ENCODE measurements at regions not wholly inside any gene's neighbourhood (a gene's known extent, or its start where the extent isn't known, plus 50 kb on each side); places are given as distances from the start of the nearest gene placed in this dataset.

DNA sequence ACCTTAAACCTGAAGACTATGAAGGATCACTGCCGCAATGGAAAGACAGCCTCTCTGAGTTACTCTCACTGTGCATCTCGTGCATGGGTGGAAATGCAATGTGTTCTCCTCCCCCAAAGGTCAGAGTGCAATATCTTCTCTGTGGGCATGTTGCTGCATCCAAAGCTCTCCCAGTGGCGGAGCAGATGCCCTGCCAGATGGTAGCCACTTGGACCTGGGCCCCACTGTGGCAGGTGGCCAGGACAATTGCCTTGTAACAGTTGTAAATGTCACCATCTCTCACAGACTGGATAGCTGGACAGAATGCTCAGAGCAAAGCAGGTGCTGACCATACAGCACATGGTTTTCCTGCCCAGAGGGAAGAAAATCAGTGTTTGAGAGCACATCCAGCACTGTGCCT, 542.0 kb downstream of the FAM181B start:
- no peak for ATAC-seq (ENCODE audit: low read depth)

More for the DNA sequence above, 542.0 kb downstream of the FAM181B start:
- no peaks in the 10 kb centered on the region for H3K9me1 ChIP-seq (ENCODE audit: insufficient read depth, low read length)
- intact Hi-C loops (cut with micrococcal nuclease) (no loop called here), dilution Hi-C loops (cut with HindIII; ENCODE audit: low sequenced_read_pairs, unreplicated experiment) (no loop called here), in situ Hi-C loops (cut with MboI; ENCODE audit: low sequenced_read_pairs) (no loop called here)
- no peak overlapping the region for H2BK15ac ChIP-seq (ENCODE audit: low read depth, low read length)
- peaks cover 7% of the 10 kb centered on the region for H3K9me3 ChIP-seq (ENCODE audit: control insufficient read depth, insufficient read depth, low read length)
- H3K56ac ChIP-seq (ENCODE audit: extremely low read depth, insufficient read depth, low read length), result no peak overlapping the region
- WGBS, 2 experiments (ENCODE audit: extremely low coverage in 2 of 2, insufficient read length in 1 of 2), result 60% methylated on average over 2 of the region's 3 CpGs; no CpG with 5 or more reads in 1 of the 2 experiments
- H3K4me3 ChIP-seq (ENCODE audit: insufficient read depth, low read depth, low read length), result no peak overlapping the region
- no peak overlapping the region for H3K9ac ChIP-seq (ENCODE audit: low read depth, low read length)
- no peak overlapping the region for H2BK120ac ChIP-seq (ENCODE audit: low read depth, low read length)
- no peak overlapping the region for H2AK9ac ChIP-seq (replicated peaks; ENCODE audit: low read depth, low read length, poor library complexity)
- no peak overlapping the region for H2AFZ ChIP-seq (replicated peaks; ENCODE audit: low read length, poor library complexity)
- H3K27me3 ChIP-seq (ENCODE audit: control insufficient read depth, insufficient read depth, low read length), result no peaks in the 10 kb centered on the region
- no peaks in the 10 kb centered on the region for H4K20me1 ChIP-seq (ENCODE audit: insufficient read depth, low read length)
- POLR2A ChIA-PET (ENCODE audit: unreplicated experiment), result no interaction called here
- no peak overlapping the region for H2BK20ac ChIP-seq (ENCODE audit: low read depth, low read length)
- H3K4me2 ChIP-seq (ENCODE audit: low read depth, low read length), result no peak overlapping the region
- BruUV-seq (replicated peaks), result no TSS peak
- H3K4me1 ChIP-seq (ENCODE audit: control insufficient read depth, insufficient read depth, low read length), result no peaks in the 10 kb centered on the region
- CTCF ChIA-PET, result no interaction called here
- H4K5ac ChIP-seq (ENCODE audit: low read depth, low read length), result no peak overlapping the region
- no peak for DNase-seq
- H3K4ac ChIP-seq (ENCODE audit: low read depth, low read length), result no peak overlapping the region
- no peak for TF ChIP-seq MAFK (IDR thresholded peaks at IDR 0.05; ENCODE audit: low read depth, low read length)
- no peak for TF ChIP-seq POLR2A (IDR thresholded peaks at IDR 0.05; ENCODE audit: low read depth, low read length)
- TF ChIP-seq, protein P1, sequence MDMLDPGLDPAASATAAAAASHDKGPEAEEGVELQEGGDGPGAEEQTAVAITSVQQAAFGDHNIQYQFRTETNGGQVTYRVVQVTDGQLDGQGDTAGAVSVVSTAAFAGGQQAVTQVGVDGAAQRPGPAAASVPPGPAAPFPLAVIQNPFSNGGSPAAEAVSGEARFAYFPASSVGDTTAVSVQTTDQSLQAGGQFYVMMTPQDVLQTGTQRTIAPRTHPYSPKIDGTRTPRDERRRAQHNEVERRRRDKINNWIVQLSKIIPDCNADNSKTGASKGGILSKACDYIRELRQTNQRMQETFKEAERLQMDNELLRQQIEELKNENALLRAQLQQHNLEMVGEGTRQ (IDR thresholded peaks at IDR 0.05; ENCODE audit: low read depth, low read length), result no peak
- TF ChIP-seq, protein P2, sequence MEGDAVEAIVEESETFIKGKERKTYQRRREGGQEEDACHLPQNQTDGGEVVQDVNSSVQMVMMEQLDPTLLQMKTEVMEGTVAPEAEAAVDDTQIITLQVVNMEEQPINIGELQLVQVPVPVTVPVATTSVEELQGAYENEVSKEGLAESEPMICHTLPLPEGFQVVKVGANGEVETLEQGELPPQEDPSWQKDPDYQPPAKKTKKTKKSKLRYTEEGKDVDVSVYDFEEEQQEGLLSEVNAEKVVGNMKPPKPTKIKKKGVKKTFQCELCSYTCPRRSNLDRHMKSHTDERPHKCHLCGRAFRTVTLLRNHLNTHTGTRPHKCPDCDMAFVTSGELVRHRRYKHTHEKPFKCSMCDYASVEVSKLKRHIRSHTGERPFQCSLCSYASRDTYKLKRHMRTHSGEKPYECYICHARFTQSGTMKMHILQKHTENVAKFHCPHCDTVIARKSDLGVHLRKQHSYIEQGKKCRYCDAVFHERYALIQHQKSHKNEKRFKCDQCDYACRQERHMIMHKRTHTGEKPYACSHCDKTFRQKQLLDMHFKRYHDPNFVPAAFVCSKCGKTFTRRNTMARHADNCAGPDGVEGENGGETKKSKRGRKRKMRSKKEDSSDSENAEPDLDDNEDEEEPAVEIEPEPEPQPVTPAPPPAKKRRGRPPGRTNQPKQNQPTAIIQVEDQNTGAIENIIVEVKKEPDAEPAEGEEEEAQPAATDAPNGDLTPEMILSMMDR (conservative IDR thresholded peaks at IDR 0.05; ENCODE audit: low read depth, low read length), result no peak
- TF ChIP-seq CHD1 (IDR thresholded peaks at IDR 0.05; ENCODE audit: low read depth, low read length), result no peak
- TF ChIP-seq MAZ (IDR thresholded peaks at IDR 0.05; ENCODE audit: borderline replicate concordance, low read depth, low read length), result no peak
- TF ChIP-seq NFE2L2 (IDR thresholded peaks at IDR 0.05; ENCODE audit: low read depth, low read length), result no peak
- no peak for TF ChIP-seq SMC3 (IDR thresholded peaks at IDR 0.05; ENCODE audit: low read depth, low read length)
- no peak for TF ChIP-seq RFX5 (IDR thresholded peaks at IDR 0.05; ENCODE audit: low read depth, low read length)
- TF ChIP-seq RAD21 (IDR thresholded peaks at IDR 0.05; ENCODE audit: low read length), result no peak
- TF ChIP-seq MXI1 (IDR thresholded peaks at IDR 0.05; ENCODE audit: borderline replicate concordance, low read depth, low read length), result no peak
- no peak for TF ChIP-seq FOS (IDR thresholded peaks at IDR 0.05; ENCODE audit: low read depth, low read length)
- no peak for TF ChIP-seq RCOR1 (IDR thresholded peaks at IDR 0.05; ENCODE audit: insufficient replicate concordance, low read length)
- TF ChIP-seq, protein P3, sequence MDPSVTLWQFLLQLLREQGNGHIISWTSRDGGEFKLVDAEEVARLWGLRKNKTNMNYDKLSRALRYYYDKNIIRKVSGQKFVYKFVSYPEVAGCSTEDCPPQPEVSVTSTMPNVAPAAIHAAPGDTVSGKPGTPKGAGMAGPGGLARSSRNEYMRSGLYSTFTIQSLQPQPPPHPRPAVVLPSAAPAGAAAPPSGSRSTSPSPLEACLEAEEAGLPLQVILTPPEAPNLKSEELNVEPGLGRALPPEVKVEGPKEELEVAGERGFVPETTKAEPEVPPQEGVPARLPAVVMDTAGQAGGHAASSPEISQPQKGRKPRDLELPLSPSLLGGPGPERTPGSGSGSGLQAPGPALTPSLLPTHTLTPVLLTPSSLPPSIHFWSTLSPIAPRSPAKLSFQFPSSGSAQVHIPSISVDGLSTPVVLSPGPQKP (IDR thresholded peaks at IDR 0.05; ENCODE audit: borderline replicate concordance, low read depth, low read length), result no peak
- no peak for TF ChIP-seq CEBPB (IDR thresholded peaks at IDR 0.05; ENCODE audit: low read depth, low read length)
- no peak for TF ChIP-seq BHLHE40 (IDR thresholded peaks at IDR 0.05; ENCODE audit: low read depth, low read length)
- H4K91ac ChIP-seq (ENCODE audit: insufficient read depth, low read depth, low read length), result no peak overlapping the region
- no peak overlapping the region for H4K8ac ChIP-seq (ENCODE audit: low read depth in 2 of 2, low read length in 2 of 2)
- no peak overlapping the region for H3K23ac ChIP-seq (ENCODE audit: low read depth, low read length)
- no peak overlapping the region for H3K18ac ChIP-seq (ENCODE audit: low read depth, low read length)
- H2BK5ac ChIP-seq (ENCODE audit: low read depth, low read length, poor library complexity, severe bottlenecking), result no peak overlapping the region
- no peak overlapping the region for H3K14ac ChIP-seq (replicated peaks; ENCODE audit: low read depth, low read length)
- no peak overlapping the region for H2AK5ac ChIP-seq (ENCODE audit: low read depth, low read length)
- H3K79me1 ChIP-seq (ENCODE audit: low read depth in 1 of 2, low read length in 2 of 2), result no peaks in the 10 kb centered on the region
- no peaks in the 10 kb centered on the region for H3K36me3 ChIP-seq (ENCODE audit: control insufficient read depth, insufficient read depth, low read length)
- H3K27ac ChIP-seq (ENCODE audit: insufficient read depth, low read length), result no peak overlapping the region
